ENCODE measurements at regions not wholly inside any gene's neighbourhood (a gene's known extent, or its start where the extent isn't known, plus 50 kb on each side); places are given as distances from the start of the nearest gene placed in this dataset.
"Not testable (repeated sequence)": the region's sequence is repeated elsewhere in the genome, so short reads cannot be mapped to it uniquely, and the experiment has no call there.

GRCh38 chr18:67805261-67805660 is 288.7 kb upstream of the DSEL start:
- DNase-seq (ENCODE audit: extremely low read depth in 1 of 2, low read depth in 1 of 2), result no peak

- DNase-seq (ENCODE audit: extremely low read depth in 1 of 2, low read depth in 1 of 2), result no peak
These were observed 278.0 kb upstream of the DSEL start for GRCh38 chr18:67794521-67794920.

GRCh38 chr18:67790527-67790926 is 274.0 kb upstream of the DSEL start:
- no peak for DNase-seq (ENCODE audit: extremely low read depth in 1 of 2, low read depth in 1 of 2)

- no peak for DNase-seq (ENCODE audit: extremely low read depth in 1 of 2, low read depth in 1 of 2)
These were observed 272.6 kb upstream of the DSEL start for GRCh38 chr18:67789165-67789545.

GRCh38 chr18:67788310-67789164 is 272.0 kb upstream of the DSEL start:
- DNase-seq (ENCODE audit: extremely low read depth in 1 of 2, low read depth in 1 of 2), result no peak

GRCh38 chr18:67783196-67783946 is 266.9 kb upstream of the DSEL start:
- no peak for DNase-seq (ENCODE audit: extremely low read depth in 1 of 2, low read depth in 1 of 2)

- DNase-seq (ENCODE audit: extremely low read depth in 1 of 2, low read depth in 1 of 2), result no peak
These were observed 261.5 kb upstream of the DSEL start for GRCh38 chr18:67778016-67778415.

GRCh38 chr18:67776929-67777328 is 260.4 kb upstream of the DSEL start:
- DNase-seq (ENCODE audit: extremely low read depth in 1 of 2, low read depth in 1 of 2), result no peak

GRCh38 chr18:67771271-67771670 is 254.8 kb upstream of the DSEL start:
- DNase-seq (ENCODE audit: extremely low read depth in 1 of 2, low read depth in 1 of 2), result no peak

GRCh38 chr18:67770520-67770919 is 254.0 kb upstream of the DSEL start:
- DNase-seq (ENCODE audit: extremely low read depth in 1 of 2, low read depth in 1 of 2), result no peak

GRCh38 chr18:67766930-67767329 is 250.4 kb upstream of the DSEL start:
- DNase-seq (ENCODE audit: extremely low read depth in 1 of 2, low read depth in 1 of 2), result no peak

GRCh38 chr18:67752211-67752610 is 235.7 kb upstream of the DSEL start:
- not testable (repeated sequence) for DNase-seq (ENCODE audit: extremely low read depth in 1 of 2, low read depth in 1 of 2)

GRCh38 chr18:67742954-67743353 is 226.4 kb upstream of the DSEL start:
- DNase-seq (ENCODE audit: extremely low read depth in 1 of 2, low read depth in 1 of 2), result no peak

- no peak for DNase-seq (ENCODE audit: extremely low read depth in 1 of 2, low read depth in 1 of 2)
These were observed 226.0 kb upstream of the DSEL start for GRCh38 chr18:67742525-67742924.

GRCh38 chr18:67735506-67735905 is 219.0 kb upstream of the DSEL start:
- DNase-seq (ENCODE audit: extremely low read depth in 1 of 2, low read depth in 1 of 2), result no peak

GRCh38 chr18:67733088-67733487 is 216.6 kb upstream of the DSEL start:
- no peak for DNase-seq (ENCODE audit: extremely low read depth in 1 of 2, low read depth in 1 of 2)

- DNase-seq (ENCODE audit: extremely low read depth in 1 of 2, low read depth in 1 of 2), result no peak
These were observed 215.3 kb upstream of the DSEL start for GRCh38 chr18:67731851-67732250.

GRCh38 chr18:67730886-67731285 is 214.4 kb upstream of the DSEL start:
- no peak for DNase-seq (ENCODE audit: extremely low read depth in 1 of 2, low read depth in 1 of 2)

- DNase-seq (ENCODE audit: extremely low read depth in 1 of 2, low read depth in 1 of 2), result no peak
These were observed 211.8 kb upstream of the DSEL start for GRCh38 chr18:67728364-67728763.

- DNase-seq (ENCODE audit: extremely low read depth in 1 of 2, low read depth in 1 of 2), result no peak
These were observed 210.4 kb upstream of the DSEL start for GRCh38 chr18:67726882-67727281.

- DNase-seq (ENCODE audit: extremely low read depth in 1 of 2, low read depth in 1 of 2), result no peak
These were observed 201.3 kb upstream of the DSEL start for GRCh38 chr18:67717800-67718199.

- no peak for DNase-seq (ENCODE audit: extremely low read depth in 1 of 2, low read depth in 1 of 2)
These were observed 199.0 kb upstream of the DSEL start for GRCh38 chr18:67715567-67715966.

Measured in stimulated activated CD8-positive, alpha-beta memory T cell treated with anti-CD3 and anti-CD28 coated beads, Interleukin-7, amount 100 ng/mL, for 48 hours (primary cell).